ENCODE measurements at regions not wholly inside any gene's neighbourhood (a gene's known extent, or its start where the extent isn't known, plus 50 kb on each side); places are given as distances from the start of the nearest gene placed in this dataset.

DNA sequence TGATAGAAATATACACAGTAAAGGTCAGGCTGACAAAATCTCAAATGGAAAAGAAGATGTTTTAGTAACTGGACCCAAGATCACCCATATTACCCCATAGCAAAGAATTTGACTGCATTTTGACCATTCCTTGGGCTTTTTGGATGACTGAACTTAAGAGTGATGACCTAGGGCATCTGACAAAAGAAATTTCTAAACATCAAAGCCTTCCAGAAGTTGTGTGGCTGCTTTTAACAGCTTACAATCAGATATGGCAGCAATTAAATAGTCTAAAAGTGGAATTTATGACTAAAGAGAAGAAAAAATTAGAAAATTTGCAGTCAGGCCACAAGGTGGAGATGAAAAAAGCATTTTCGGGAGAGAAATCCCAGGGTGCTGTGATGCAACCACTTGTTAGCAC lies 563.0 kb downstream of the RERGL start:
- Histone ChIP-seq H3K4me1 (no peaks in the 10 kb centered on the region), H3K4me3 (no peak overlapping the region), H3K9me3 (no peaks in the 10 kb centered on the region), H3K27ac (no peak overlapping the region), H3K27me3 (no peaks in the 10 kb centered on the region), H3K36me3 (no peaks in the 10 kb centered on the region)
- intact Hi-C loops (cut with DNase I), result no loop called here
- TF ChIP-seq POLR2A (IDR thresholded peaks at IDR 0.05) (no peak), POLR2AphosphoS5 (IDR thresholded peaks at IDR 0.05) (no peak), EP300 (IDR thresholded peaks at IDR 0.05) (no peak)
- TF ChIP-seq, protein P1, sequence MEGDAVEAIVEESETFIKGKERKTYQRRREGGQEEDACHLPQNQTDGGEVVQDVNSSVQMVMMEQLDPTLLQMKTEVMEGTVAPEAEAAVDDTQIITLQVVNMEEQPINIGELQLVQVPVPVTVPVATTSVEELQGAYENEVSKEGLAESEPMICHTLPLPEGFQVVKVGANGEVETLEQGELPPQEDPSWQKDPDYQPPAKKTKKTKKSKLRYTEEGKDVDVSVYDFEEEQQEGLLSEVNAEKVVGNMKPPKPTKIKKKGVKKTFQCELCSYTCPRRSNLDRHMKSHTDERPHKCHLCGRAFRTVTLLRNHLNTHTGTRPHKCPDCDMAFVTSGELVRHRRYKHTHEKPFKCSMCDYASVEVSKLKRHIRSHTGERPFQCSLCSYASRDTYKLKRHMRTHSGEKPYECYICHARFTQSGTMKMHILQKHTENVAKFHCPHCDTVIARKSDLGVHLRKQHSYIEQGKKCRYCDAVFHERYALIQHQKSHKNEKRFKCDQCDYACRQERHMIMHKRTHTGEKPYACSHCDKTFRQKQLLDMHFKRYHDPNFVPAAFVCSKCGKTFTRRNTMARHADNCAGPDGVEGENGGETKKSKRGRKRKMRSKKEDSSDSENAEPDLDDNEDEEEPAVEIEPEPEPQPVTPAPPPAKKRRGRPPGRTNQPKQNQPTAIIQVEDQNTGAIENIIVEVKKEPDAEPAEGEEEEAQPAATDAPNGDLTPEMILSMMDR (IDR thresholded peaks at IDR 0.05), result no peak
- no peak for DNase-seq
- 73 to 76% methylated on average over 1 of the region's 1 CpG for WGBS, 2 donors

DNA sequence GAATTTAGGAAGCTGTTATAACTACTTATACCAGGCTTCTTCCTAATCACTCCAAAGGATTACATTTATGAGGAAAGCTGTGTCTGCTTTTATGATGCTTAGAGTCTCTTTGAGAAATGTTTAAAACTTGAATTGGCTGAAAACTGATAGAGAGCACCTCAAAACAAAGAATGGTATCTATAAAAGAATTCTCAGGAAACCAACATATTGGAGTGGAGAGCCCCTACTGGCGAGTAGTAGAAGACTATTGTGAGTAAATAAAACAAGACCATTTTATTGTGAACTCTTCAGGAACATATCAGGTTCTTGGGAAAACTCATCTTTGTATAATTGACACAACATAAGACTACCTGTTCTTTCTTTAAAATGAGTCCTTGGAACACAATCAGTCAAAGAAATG lies 578.6 kb downstream of the RERGL start:
- WGBS, 2 donors, result 27 to 39% methylated on average over 1 of the region's 1 CpG
- no peak for DNase-seq
- Histone ChIP-seq H3K27me3 (no peaks in the 10 kb centered on the region), H3K9me3 (no peaks in the 10 kb centered on the region), H3K4me1 (peaks cover 0 to 3% (median 0%) of the 10 kb centered on the region in 4 donors), H3K27ac (no peak overlapping the region), H3K36me3 (no peaks in the 10 kb centered on the region), H3K4me3 (no peak overlapping the region)
- intact Hi-C loops (cut with DNase I), result no loop called here
- TF ChIP-seq POLR2AphosphoS5 (IDR thresholded peaks at IDR 0.05) (no peak), POLR2A (IDR thresholded peaks at IDR 0.05) (no peak), EP300 (IDR thresholded peaks at IDR 0.05) (no peak)
- TF ChIP-seq, protein P1 (IDR thresholded peaks at IDR 0.05), result no peak

DNA sequence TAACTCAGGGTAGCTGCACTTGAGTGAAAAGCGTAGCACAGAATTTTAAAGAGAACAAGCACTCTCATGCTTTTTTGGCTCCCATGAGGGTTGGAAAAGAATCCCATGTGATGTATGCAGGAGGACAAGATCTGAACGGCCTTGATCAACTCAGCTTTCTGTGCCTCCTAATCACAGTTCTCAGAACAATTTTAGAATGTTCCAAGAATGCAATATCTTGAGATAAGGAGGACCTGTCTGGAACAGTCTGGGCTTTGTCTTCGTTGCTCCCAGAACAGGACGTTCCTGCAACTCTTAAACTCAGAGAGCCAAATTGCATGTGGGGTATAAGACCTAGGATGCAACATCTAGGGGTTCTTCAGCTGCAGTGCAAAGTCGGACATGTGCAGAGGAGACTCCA lies 582.7 kb downstream of the RERGL start:
- TF ChIP-seq POLR2AphosphoS5 (IDR thresholded peaks at IDR 0.05) (no peak), EP300 (IDR thresholded peaks at IDR 0.05) (no peak), POLR2A (IDR thresholded peaks at IDR 0.05) (no peak)
- TF ChIP-seq, protein P1 (IDR thresholded peaks at IDR 0.05), result no peak
- Histone ChIP-seq H3K4me1 (peaks cover 0 to 3% (median 0%) of the 10 kb centered on the region in 4 donors), H3K27ac (no peak overlapping the region), H3K27me3 (no peaks in the 10 kb centered on the region), H3K4me3 (no peak overlapping the region), H3K9me3 (no peaks in the 10 kb centered on the region), H3K36me3 (no peaks in the 10 kb centered on the region)
- WGBS, 2 donors, result 73 to 82% methylated on average over 5 of the region's 5 CpGs
- intact Hi-C loops (cut with DNase I), result no loop called here
- no peak for DNase-seq

DNA sequence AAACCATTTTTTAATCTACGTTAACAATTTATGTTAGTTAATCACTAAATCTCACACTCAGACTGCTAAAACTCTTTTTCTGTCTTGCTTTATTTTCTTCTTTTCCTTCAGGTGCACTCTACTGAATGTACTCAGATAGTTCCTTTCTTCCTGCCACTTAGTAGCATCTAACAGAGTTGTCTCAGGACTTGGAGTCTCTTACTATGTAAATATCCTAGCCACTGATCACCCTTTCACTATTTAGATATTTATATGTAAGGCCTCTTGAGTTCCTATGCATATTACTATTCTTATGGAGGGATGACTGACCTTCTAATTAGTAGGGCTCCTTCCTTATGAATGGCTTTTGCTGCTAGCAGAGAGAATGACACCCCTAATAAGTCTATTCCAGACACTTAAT lies 586.3 kb downstream of the RERGL start:
- Histone ChIP-seq H3K36me3 (no peaks in the 10 kb centered on the region), H3K9me3 (no peaks in the 10 kb centered on the region), H3K4me3 (no peak overlapping the region), H3K27ac (no peak overlapping the region), H3K27me3 (no peaks in the 10 kb centered on the region), H3K4me1 (peaks cover 0 to 3% (median 0%) of the 10 kb centered on the region in 4 donors)
- intact Hi-C loops (cut with DNase I), result no loop called here
- no peak for DNase-seq
- WGBS, 2 donors, result 62 to 75% methylated on average over 1 of the region's 1 CpG
- no peak for TF ChIP-seq POLR2AphosphoS5 (IDR thresholded peaks at IDR 0.05)
- no peak for TF ChIP-seq POLR2A (IDR thresholded peaks at IDR 0.05)
- TF ChIP-seq EP300 (IDR thresholded peaks at IDR 0.05), result no peak
- TF ChIP-seq, protein P1 (IDR thresholded peaks at IDR 0.05), result no peak

DNA sequence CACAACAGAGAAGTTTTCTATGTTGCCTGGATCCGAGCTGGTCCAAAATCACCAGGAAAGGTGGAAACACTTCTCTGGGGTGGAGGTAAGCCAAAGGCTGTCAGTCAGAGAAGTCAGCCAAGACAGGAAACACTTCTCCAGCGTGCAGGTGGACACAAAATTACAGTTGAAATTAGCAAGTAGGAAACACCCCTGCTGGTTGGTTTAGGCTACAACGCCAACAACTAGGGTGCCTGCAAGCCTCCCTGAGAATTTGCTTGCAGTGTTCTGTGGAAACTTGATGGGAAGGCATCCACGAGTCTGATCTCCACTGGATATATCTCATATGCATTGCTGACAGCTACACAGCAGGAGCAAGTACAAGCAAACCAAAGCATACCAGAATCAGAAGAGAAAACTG lies 600.5 kb downstream of the RERGL start:
- TF ChIP-seq EP300 (IDR thresholded peaks at IDR 0.05) (no peak), POLR2A (IDR thresholded peaks at IDR 0.05) (no peak), POLR2AphosphoS5 (IDR thresholded peaks at IDR 0.05) (no peak)
- TF ChIP-seq, protein P1 (IDR thresholded peaks at IDR 0.05), result no peak
- Histone ChIP-seq H3K27ac (no peak overlapping the region), H3K4me1 (no peaks in the 10 kb centered on the region), H3K27me3 (no peaks in the 10 kb centered on the region), H3K4me3 (no peak overlapping the region), H3K36me3 (no peaks in the 10 kb centered on the region), H3K9me3 (no peaks in the 10 kb centered on the region)
- no peak for DNase-seq
- intact Hi-C loops (cut with DNase I), result no loop called here
- 56 to 63% methylated on average over 4 of the region's 4 CpGs for WGBS, 2 donors
